ENCODE measurements at regions not wholly inside any gene's neighbourhood (a gene's known extent, or its start where the extent isn't known, plus 50 kb on each side); places are given as distances from the start of the nearest gene placed in this dataset.

DNA sequence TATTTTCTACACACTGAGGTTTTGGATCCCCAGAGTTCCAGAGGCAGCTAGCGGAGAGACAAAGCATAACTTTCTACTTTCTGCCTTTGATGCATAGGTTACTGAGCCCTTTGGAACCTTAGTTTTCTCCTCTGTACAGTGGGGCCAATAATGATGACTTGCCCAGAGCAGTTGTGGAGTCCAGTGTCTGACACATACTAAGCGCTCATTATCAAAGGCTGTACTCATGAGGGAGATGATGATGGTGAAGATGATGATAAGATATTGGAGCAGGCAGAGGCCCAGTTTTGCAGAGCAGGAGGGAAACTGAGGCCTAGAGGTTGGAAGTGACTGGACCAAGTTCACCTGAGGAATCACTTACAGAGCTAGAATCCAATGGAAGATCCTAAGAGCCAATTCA, 458.0 kb downstream of the MIAT start:
- TF ChIP-seq, protein P1, sequence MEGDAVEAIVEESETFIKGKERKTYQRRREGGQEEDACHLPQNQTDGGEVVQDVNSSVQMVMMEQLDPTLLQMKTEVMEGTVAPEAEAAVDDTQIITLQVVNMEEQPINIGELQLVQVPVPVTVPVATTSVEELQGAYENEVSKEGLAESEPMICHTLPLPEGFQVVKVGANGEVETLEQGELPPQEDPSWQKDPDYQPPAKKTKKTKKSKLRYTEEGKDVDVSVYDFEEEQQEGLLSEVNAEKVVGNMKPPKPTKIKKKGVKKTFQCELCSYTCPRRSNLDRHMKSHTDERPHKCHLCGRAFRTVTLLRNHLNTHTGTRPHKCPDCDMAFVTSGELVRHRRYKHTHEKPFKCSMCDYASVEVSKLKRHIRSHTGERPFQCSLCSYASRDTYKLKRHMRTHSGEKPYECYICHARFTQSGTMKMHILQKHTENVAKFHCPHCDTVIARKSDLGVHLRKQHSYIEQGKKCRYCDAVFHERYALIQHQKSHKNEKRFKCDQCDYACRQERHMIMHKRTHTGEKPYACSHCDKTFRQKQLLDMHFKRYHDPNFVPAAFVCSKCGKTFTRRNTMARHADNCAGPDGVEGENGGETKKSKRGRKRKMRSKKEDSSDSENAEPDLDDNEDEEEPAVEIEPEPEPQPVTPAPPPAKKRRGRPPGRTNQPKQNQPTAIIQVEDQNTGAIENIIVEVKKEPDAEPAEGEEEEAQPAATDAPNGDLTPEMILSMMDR (IDR thresholded peaks at IDR 0.05; ENCODE audit: low read depth, low read length), result no peak
- no peak for DNase-seq
- Histone ChIP-seq H3K27ac (no peak overlapping the region), H3K9me3 (ENCODE audit: severe bottlenecking) (no peaks in the 10 kb centered on the region), H3K27me3 (ENCODE audit: insufficient read depth, low read depth, severe bottlenecking) (no peaks in the 10 kb centered on the region), H3K36me3 (no peaks in the 10 kb centered on the region), H3K4me3 (ENCODE audit: low read depth, low read length) (no peak overlapping the region)

DNA sequence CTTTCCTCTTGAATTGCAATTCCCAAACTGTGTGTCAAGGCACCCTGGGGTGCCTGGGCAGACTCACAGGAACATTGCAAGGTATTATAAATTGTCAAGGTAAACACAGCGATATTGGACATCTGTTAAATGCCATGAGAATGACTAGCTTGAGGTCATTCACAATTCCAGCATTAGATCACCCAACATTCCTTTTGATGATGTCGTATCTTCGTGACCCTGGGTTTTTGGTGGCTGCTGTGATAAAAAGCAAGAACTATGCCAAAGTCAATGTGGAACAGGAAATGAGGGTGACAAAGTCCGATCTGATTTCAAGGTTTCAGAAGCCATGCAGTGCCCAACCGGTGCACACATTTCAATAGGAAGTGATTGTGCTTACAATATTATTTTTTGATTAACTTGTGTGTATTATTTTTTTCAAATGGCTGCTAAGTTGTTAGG, 458.4 kb downstream of the MIAT start:
- Histone ChIP-seq H3K4me3 (ENCODE audit: low read depth, low read length) (no peak overlapping the region), H3K27ac (no peak overlapping the region), H3K27me3 (ENCODE audit: insufficient read depth, low read depth, severe bottlenecking) (no peaks in the 10 kb centered on the region), H3K9me3 (ENCODE audit: severe bottlenecking) (no peaks in the 10 kb centered on the region), H3K36me3 (no peaks in the 10 kb centered on the region)
- DNase-seq, result no peak
- TF ChIP-seq, protein P1 (IDR thresholded peaks at IDR 0.05; ENCODE audit: low read depth, low read length), result no peak

DNA sequence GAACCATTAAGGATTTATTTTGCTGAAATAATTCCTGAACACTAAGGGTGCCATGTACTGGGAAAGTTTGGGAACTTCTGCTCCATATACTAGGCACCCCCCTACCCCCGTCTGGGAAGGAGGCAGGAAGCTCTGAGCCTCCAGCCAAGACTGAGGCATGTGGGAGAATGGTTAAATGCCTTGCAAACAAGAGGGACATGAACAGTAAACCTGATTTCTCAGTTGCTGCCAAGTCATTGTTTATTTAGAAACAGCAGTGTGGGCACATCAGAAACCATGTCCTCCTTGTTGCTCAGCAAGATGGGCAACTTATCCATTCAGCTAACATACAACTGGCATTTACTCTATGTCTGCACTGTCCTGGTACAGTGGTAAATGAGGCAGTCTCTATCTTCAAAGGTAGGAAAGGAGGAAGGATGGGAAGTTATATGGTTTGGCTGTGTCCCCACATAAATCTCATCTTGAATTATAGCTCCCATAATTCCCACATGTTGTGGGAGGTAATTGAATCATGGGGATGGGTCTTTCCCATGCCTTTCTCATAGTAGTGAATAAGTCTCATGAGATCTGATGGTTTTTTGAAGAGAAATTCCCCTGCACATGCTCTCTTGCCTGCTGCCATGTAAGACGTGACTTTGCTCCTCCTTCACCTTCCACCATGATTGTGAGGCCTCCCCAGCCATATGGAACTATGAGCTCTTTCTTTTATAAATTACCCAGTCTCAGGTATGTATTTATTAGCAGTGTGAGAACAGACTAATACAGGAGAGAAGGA, 459.1 kb downstream of the MIAT start:
- no peaks in the 10 kb centered on the region for H3K36me3 ChIP-seq
- no peak overlapping the region for H3K4me3 ChIP-seq (ENCODE audit: low read depth, low read length)
- no peaks in the 10 kb centered on the region for H3K9me3 ChIP-seq (ENCODE audit: severe bottlenecking)
- no peaks in the 10 kb centered on the region for H3K27me3 ChIP-seq (ENCODE audit: insufficient read depth, low read depth, severe bottlenecking)
- DNase-seq, result no peak
- TF ChIP-seq, protein P1 (IDR thresholded peaks at IDR 0.05; ENCODE audit: low read depth, low read length), result no peak
- H3K27ac ChIP-seq, result no peak overlapping the region

DNA sequence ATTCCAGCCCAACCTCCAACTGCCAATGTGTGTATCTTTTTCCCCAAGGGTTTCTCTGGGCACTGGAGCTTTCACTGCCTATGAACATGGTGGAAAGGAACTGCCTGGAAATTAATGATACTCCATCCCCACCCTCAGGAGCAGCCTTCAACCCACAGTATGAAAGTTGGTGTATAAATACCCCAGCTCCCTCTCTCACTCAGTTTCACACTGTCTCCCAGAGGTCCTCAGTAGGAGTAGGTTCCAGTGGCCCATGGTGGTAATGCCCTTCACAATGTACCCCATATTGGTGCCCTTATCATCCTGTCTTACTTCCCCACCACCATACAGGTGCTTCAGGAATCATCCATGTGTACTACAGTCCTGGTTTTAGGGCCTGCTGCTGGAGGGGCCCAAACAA, 462.6 kb downstream of the MIAT start:
- TF ChIP-seq, protein P1 (IDR thresholded peaks at IDR 0.05; ENCODE audit: low read depth, low read length), result no peak
- H3K4me3 ChIP-seq (ENCODE audit: low read depth, low read length), result no peak overlapping the region
- DNase-seq, result no peak
- no peaks in the 10 kb centered on the region for H3K9me3 ChIP-seq (ENCODE audit: severe bottlenecking)
- no peaks in the 10 kb centered on the region for H3K27me3 ChIP-seq (ENCODE audit: insufficient read depth, low read depth, severe bottlenecking)
- H3K27ac ChIP-seq, result no peak overlapping the region
- H3K36me3 ChIP-seq, result no peaks in the 10 kb centered on the region

GRCh38 chr22:27122574-27122973, 465.2 kb downstream of the MIAT start:
- H3K27ac ChIP-seq, result no peak overlapping the region
- TF ChIP-seq, protein P1 (IDR thresholded peaks at IDR 0.05; ENCODE audit: low read depth, low read length), result no peak
- no peak overlapping the region for H3K4me3 ChIP-seq (ENCODE audit: low read depth, low read length)

GRCh38 chr22:27123880-27124279, 466.5 kb downstream of the MIAT start:
- TF ChIP-seq, protein P1 (IDR thresholded peaks at IDR 0.05; ENCODE audit: low read depth, low read length), result no peak
- no peak overlapping the region for H3K27ac ChIP-seq
- no peak for DNase-seq
- no peaks in the 10 kb centered on the region for H3K36me3 ChIP-seq
- no peak overlapping the region for H3K4me3 ChIP-seq (ENCODE audit: low read depth, low read length)
- no peaks in the 10 kb centered on the region for H3K27me3 ChIP-seq (ENCODE audit: insufficient read depth, low read depth, severe bottlenecking)
- no peaks in the 10 kb centered on the region for H3K9me3 ChIP-seq (ENCODE audit: severe bottlenecking)

More at GRCh38 chr22:27122574-27122973, 465.2 kb downstream of the MIAT start:
- H3K27me3 ChIP-seq (ENCODE audit: insufficient read depth, low read depth, severe bottlenecking), result no peaks in the 10 kb centered on the region
- peak; percentile 47 for DNase-seq
- no peaks in the 10 kb centered on the region for H3K9me3 ChIP-seq (ENCODE audit: severe bottlenecking)
- H3K36me3 ChIP-seq, result no peaks in the 10 kb centered on the region
